GM19452 (cell line): ENCODE measurements at regions not wholly inside any gene's neighbourhood (a gene's known extent, or its start where the extent isn't known, plus 50 kb on each side); places are given as distances from the start of the nearest gene placed in this dataset.
"Not testable (repeated sequence)": the region's sequence is repeated elsewhere in the genome, so short reads cannot be mapped to it uniquely, and the experiment has no call there.

Experiments
- ATAC-seq: cut with Tn5 transposase; IDR thresholded peaks from one replicate; pipeline ENCODE4 v1.9.1; 2021; ENCODE audit not compliant: unreplicated experiment

- no peak for ATAC-seq
Observed at GRCh38 chr7:82701949-82702348, 258.4 kb upstream of the CACNA2D1 start.

DNA sequence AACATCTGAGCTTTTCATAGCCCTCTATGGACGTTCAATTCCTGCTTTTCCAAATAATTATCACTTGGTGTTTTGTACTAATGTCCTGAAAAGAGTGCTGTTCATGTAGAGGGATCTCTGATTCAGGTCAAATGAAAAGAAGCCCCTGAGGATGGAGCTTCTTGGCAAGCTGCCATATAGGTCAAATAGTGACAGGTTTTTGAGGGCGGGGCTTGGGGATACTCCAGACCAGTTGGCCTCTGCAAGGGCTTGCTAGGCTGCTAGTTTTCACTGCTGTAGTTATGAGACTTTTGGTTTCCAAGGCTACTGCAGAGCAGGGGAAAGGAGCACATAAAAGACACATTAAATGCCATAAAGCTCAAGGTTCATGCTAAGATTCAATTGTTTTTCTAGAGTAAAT, 257.2 kb upstream of the CACNA2D1 start:
- no peak for ATAC-seq

GRCh38 chr7:82699773-82700186, 256.2 kb upstream of the CACNA2D1 start:
- no peak for ATAC-seq

GRCh38 chr7:82697897-82698296, 254.3 kb upstream of the CACNA2D1 start:
- ATAC-seq: no peak

GRCh38 chr7:82696631-82697030, 253.1 kb upstream of the CACNA2D1 start:
- no peak for ATAC-seq

DNA sequence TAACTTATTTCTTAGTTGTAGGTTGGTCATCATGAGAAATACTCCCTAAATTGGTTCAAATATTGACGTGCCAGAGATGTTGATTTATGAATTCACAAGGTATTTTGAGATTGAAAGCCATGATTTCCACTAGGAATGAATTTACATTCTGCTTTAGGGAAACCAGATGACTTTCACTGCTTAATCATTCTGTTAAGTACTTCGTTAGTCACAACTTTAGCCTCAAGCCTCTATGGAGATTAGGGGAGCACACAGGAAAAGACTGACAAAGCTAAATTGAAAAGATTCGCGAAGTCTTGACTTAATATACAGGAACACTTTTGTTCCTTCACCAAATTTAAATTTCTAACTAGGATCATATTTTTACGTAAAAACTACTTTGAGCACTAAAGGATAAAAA, 250.4 kb upstream of the CACNA2D1 start:
- ATAC-seq: no peak

- no peak for ATAC-seq
Observed at GRCh38 chr7:82690929-82691328, 247.4 kb upstream of the CACNA2D1 start.

GRCh38 chr7:82685214-82685613, 241.6 kb upstream of the CACNA2D1 start:
- no peak for ATAC-seq

DNA sequence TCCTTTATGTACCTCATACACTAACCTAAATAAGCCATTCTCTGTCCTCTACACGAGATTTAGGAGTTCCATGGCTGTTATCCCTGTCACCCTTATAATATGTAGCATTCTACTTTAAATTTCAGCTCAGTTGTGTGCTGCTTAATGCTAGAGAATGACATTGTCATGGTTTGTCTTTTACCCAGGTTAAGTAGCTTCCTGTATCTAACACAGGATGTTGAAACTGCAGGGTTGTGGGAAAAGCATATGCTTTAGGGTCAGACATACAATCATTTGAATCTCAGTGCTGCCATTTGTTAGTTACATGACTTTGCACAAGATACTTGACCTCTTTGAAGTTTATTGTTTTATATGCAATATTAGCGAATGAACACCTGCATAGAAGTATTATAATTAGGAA, 235.1 kb upstream of the CACNA2D1 start:
- ATAC-seq: no peak

DNA sequence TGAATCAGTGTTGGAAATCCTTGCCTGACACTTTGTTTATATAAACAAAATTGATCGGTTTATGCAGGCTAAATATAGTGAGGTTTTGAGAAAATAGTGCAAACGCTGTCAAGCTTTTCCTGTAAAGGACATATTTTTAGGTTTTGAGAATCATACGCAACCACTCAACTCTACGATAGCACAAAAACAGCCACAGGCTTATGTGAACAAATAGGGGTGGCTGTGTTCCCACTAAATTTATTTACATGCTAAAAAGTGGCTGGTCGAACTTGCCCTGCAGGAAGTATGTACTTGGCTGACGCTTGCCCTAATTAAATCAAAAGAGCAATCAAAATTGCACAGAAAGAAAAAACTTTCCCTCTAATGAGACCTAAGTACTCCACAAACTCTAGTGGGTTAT, 234.7 kb upstream of the CACNA2D1 start:
- ATAC-seq: no peak

- no peak for ATAC-seq
Observed at GRCh38 chr7:82677493-82677892, 233.9 kb upstream of the CACNA2D1 start.

GRCh38 chr7:82676777-82677463, 233.3 kb upstream of the CACNA2D1 start:
- ATAC-seq: no peak

DNA sequence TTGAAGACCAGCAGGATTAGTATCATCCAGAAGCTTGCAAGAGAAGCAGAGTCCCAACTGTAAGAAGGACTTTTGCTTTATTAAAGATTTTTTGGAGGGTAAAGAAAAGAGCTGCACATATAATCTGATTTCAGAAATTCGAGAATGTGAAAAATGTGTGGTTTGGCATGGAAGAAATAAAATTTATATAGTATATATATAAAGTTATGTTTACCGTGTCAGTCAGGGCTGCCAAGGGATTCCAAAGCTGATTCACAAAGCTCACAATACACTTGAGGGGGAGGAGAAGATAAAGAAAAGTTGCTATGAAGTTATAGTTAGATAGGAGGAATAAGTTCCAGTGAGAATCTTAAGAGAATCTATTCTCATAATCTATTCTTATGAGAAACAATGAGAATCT, 231.8 kb upstream of the CACNA2D1 start:
- no peak for ATAC-seq

DNA sequence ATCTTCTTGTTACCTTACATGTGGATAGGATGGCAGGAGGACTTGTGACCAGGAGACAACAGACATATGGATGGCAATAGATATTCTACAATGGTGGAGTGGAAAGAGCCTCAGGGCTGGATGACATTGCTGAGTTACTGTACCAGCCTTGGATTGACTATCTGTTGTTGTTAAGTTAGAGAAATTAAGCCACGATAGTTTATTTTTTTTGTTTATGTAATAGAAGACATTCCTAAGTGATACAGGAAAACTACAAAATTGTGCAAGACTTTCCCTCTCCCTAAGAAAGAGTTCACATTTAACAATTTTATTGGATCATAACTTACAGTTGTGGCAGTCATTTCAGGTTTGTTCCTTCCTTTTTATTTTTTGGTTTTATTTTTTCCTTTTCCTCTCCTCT, 230.7 kb upstream of the CACNA2D1 start:
- ATAC-seq: no peak

DNA sequence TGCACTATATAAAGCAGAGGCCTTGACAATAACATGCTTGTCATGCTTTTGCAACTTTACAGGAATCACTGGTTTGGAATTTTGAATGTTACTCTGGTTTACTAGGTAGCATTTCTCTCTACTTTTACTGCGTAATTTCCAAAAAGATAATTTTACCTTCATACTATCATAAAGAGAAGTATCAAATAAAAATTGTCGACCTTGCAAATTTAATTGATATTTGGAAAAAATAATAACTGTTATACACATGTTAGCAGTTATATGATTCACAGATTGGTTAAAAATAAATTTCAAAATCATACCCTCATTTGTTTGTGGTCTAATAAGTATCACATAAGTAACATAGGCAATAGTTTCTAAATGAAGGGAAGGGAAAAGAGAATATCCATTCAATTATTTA, 228.5 kb upstream of the CACNA2D1 start:
- no peak for ATAC-seq

DNA sequence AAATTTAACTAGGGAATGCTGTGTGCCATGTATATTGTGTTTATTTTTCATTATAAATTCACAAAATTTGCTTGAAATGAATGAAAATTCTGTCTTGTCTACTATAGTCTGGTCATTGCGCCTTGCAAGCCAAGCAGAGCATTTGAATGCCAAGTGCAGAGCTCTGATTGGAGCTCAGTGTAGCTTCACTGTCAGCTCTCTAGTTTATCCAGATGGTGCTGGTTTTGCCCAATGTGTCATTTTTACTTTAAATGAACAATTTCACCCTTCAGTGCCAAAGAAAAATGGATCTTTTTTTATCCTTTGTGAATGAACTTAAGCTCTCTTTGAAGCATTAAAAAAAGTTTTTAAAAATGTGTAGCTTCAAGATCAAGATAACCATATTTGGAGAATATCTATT, 225.6 kb upstream of the CACNA2D1 start:
- ATAC-seq: no peak

GRCh38 chr7:82668676-82669075, 225.1 kb upstream of the CACNA2D1 start:
- ATAC-seq: no peak

- ATAC-seq: no peak
Observed at GRCh38 chr7:82665966-82666507, 222.5 kb upstream of the CACNA2D1 start.

GRCh38 chr7:82655965-82656364, 212.4 kb upstream of the CACNA2D1 start:
- no peak for ATAC-seq

GRCh38 chr7:82650095-82650494, 206.5 kb upstream of the CACNA2D1 start:
- not testable (repeated sequence) for ATAC-seq

GRCh38 chr7:82633592-82633991, 190.0 kb upstream of the CACNA2D1 start:
- ATAC-seq: no peak

DNA sequence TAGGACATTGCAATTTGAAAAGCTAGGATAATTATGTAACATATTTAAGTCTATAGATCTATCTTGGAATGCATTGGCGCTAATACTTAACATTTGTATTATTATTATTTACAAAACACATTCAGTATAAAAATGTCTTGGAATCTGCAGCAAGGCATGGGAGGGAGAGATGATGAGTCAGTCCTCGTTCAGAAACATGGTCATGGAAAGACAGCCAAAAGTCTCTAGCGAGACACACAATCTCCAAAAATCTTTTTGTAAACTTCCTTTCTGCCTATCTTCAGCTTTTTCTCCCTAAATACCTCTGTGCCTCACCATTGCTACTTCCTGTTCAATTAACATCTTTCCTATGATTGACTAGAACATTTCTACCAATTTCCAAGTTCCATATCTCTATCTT, 188.4 kb upstream of the CACNA2D1 start:
- ATAC-seq: no peak

- no peak for ATAC-seq
Observed at GRCh38 chr7:82629583-82629982, 186.0 kb upstream of the CACNA2D1 start.
